HUDEP-2 (cell line): ENCODE measurements at regions not wholly inside any gene's neighbourhood (a gene's known extent, or its start where the extent isn't known, plus 50 kb on each side); places are given as distances from the start of the nearest gene placed in this dataset.
A peak's percentile ranks its signal among the peaks of the same experiment; 100 is the strongest.
"Not testable (repeated sequence)": the region's sequence is repeated elsewhere in the genome, so short reads cannot be mapped to it uniquely, and the experiment has no call there.

Experiments used
- DNase-seq, 76 experiments: peaks; one replicate each; lab custom pipeline; 2025; ENCODE audit not compliant: unreplicated experiment in 76 of 76; lab: John Stamatoyannopoulos, UW

- DNase-seq: not testable (repeated sequence)
Measured at GRCh38 chr11:69916251-69916649, 97.0 kb upstream of the FGF3 start.

- DNase-seq: no peak
Measured at GRCh38 chr11:69916806-69917387, 97.7 kb upstream of the FGF3 start.

GRCh38 chr11:69917529-69917928 is 98.3 kb upstream of the FGF3 start:
- no peak for DNase-seq

- DNase-seq: no peak
Measured at GRCh38 chr11:69918231-69918937, 99.2 kb upstream of the FGF3 start.

GRCh38 chr11:69918938-69919650 is 99.9 kb upstream of the FGF3 start:
- DNase-seq: peak in 58 of 76 experiments; percentile 2 to 76 (median 42)

DNA sequence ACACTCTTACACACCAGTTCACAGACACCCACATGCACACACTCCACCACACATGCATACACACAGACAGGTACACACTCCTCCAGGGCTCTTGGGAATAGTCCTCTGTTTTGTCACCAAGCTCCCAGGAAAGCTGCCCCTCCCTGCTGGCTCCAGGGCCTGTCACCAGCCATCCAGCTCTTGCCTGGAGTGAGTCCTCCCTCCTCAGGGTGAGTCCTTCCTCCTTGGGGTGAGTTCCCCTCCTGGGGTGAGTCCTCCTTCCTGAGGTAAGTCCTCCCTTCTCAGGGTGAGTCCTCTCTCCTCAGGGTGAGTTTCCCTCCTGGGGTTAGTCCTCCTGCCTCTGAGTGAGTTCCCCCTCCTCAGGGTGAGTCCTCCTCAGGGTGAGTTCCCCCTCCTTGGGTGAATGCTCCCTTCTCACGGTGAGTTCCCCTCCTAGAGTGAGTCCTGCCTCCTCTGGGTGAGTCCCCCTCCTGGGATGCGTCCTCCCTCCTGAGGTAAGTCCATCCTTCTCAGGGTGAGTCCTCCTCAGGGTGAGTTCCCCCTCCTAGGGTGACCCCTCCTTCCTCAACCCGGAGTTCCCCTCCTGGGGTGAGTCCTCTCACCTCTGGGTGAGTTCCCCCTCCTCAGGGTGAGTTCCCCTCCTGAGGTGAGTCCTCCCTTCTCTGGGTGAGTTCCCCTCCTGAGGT is 100.6 kb upstream of the FGF3 start:
- DNase-seq: no peak

GRCh38 chr11:69920345-69921127 is 101.3 kb upstream of the FGF3 start:
- no peak for DNase-seq

GRCh38 chr11:69921128-69922014 is 102.2 kb upstream of the FGF3 start:
- no peak for DNase-seq

DNA sequence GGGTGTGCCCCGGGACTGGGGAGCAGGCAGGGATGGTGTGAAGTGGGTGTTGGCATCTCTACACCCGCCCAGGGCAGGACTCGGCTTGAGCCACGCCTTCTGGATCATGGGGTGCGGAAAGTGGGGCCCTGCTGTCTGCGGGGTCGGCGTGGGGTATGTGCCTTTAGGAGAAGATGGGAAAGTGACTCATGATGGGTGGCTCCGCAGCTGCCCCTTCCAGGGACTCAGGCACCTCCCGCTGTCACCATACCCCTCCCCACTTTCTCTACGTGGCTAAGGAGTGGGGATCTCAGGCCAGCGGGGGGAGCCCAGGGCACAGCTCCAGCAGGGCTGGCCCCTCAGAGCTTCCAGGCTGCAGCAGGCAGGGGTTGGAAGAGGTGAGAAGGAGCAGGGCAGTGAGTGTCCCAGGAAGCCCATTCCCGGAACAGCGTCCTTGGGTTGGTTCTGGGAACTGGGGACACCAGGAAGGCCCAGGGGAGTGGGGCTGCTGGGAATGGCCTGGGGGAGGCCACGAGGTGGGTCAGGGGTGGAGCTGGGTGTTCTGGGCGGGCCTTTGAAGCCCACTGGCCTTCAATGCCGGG is 102.9 kb upstream of the FGF3 start:
- no peak for DNase-seq

GRCh38 chr11:69922596-69923111 is 103.4 kb upstream of the FGF3 start:
- DNase-seq: no peak

- no peak for DNase-seq
Measured at GRCh38 chr11:69923196-69923595, 104.0 kb upstream of the FGF3 start.

GRCh38 chr11:69923641-69924307 is 104.6 kb upstream of the FGF3 start:
- DNase-seq: no peak

GRCh38 chr11:69924308-69925161 is 105.3 kb upstream of the FGF3 start:
- no peak for DNase-seq

DNA sequence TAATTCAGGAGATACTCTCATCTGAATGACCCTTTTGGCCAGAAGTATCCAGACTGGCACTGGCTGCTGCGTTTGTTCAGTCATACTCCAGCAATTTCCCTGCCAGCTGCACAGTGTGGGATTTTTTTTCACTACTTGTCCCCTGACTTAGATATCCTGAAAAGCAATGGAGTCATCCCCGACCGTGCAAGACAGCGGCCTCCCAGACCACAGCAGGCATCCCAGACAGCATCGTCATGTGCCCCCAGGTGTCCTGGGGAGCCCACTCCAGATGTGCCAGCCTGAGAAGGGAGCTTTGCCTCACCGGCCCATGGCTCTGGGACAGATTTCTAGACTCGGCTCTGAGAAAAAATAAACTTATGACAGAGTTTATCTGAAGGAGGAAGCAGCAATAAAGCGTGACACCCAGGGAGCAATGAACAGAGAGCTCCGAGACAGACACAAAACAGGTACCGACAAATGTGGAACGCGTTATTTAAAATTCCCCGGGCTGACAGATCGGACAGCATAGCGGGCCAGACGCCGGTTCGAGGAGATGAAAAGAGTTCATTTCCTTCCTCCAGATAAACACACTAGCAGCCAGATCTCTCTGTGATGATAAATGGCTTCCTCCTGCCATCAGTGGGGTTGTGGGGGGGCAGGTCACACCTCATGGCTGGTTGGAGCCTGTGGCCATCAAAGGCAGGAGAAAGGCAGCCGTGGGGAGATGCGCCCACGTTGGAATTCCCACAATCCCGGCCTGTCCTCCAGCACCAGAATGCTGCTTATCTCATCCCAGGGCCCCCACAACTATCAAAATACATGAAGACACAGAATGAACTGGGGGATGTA is 106.4 kb upstream of the FGF3 start:
- DNase-seq: no peak

DNA sequence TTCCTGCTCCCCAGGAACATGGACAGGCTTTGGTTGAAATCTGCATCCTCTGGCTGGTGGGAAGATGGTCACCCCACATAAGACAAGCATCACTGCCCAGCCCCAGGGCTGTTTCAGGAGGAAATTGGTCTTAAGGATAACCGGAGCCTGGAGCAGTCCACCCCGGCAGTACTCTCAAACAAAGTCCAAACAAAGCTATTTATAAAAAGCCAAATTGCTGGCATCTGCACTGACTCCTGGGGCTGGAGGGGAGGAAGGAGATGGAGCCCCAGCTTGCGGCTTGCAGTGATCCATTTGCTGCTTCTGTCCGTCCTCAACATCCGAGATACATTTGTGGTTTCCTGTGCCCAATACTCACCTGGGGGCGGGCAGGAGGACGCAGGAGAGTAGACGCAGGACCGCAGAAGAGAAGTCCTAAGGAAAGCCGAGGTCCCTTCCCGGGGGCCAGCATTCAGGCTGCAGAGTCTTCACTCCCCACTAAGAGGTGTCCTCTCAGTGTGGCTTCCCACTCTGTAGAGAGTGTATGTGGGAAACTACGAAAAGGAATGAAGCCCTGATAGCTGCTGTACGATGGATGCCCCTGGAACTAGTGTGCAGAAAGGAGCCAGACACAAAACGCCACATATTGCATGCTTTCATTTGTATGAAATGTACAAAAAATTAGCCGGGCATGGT is 107.3 kb upstream of the FGF3 start:
- no peak for DNase-seq

DNA sequence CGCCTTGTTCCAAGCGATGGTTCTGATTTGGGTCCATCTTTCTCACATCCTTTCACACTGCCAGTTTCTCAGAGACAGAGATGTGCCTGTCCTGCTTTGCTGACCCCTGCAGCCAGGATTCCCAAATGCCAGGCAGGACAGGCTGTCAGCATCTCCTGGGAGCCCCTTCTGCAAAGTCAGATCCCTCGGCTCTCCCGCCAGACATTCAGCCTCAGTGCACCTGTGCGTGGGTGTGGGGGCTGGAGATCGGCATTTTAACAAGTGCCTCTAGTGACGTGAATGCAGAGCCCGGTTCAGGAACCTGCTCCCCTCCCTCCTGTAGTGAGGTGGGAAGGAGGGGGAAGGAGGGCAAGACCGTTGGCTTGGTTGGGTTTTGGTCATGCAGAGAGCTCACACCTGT is 108.9 kb upstream of the FGF3 start:
- DNase-seq: no peak
